HEK293 (cell line): ENCODE measurements at regions not wholly inside any gene's neighbourhood (a gene's known extent, or its start where the extent isn't known, plus 50 kb on each side); places are given as distances from the start of the nearest gene placed in this dataset.

ENCODE experiments used
- BCL11A ChIP-seq: fragments of 450-650 bp; formaldehyde crosslinking; IDR thresholded peaks from 2 replicates; pipeline ENCODE4 v1.5.1; 2016; ENCODE audit warnings: low read depth, missing biosample characterization, missing genetic modification characterization
- CTCF ChIP-seq: fragments of 450-650 bp; formaldehyde crosslinking; IDR thresholded peaks from 2 replicates; pipeline ENCODE4 v1.5.1; 2016; ENCODE audit warnings: missing biosample characterization, missing genetic modification characterization
- REST ChIP-seq: fragments of 450-650 bp; formaldehyde crosslinking; IDR thresholded peaks from 2 replicates; pipeline ENCODE4 v1.5.1; 2016; ENCODE audit warnings: missing biosample characterization, missing genetic modification characterization
- ZNF133 ChIP-seq: fragments of 450-650 bp; formaldehyde crosslinking; IDR thresholded peaks from 2 replicates; pipeline ENCODE4 v1.5.1; 2016; ENCODE audit warnings: missing biosample characterization, missing genetic modification characterization
- ZNF658 ChIP-seq: fragments of 450-650 bp; formaldehyde crosslinking; IDR thresholded peaks from 2 replicates; pipeline ENCODE4; 2016; ENCODE audit warnings: missing biosample characterization, missing genetic modification characterization
- ZSCAN18 ChIP-seq: fragments of 450-650 bp; formaldehyde crosslinking; IDR thresholded peaks from 2 replicates; pipeline ENCODE4 v1.5.1; 2016; ENCODE audit warnings: missing biosample characterization, missing genetic modification characterization

- TF ChIP-seq CTCF (tag by site-specific recombination) (no peak), BCL11A (tag by site-specific recombination) (no peak), ZNF133 (no peak), ZSCAN18 (tag by site-specific recombination) (no peak), REST (tag by site-specific recombination) (no peak), ZNF658 (tag by site-specific recombination) (no peak)
Measured at GRCh38 chr22:27358096-27358870, 443.3 kb downstream of the MN1 start.
